HFFc6 (cell line): ENCODE measurements at regions not wholly inside any gene's neighbourhood (a gene's known extent, or its start where the extent isn't known, plus 50 kb on each side); places are given as distances from the start of the nearest gene placed in this dataset.

ENCODE experiments used
- DNase-seq: peaks from one replicate; pipeline ENCODE4 v3.0.0-alpha.2; 2018
- H3K27ac Mint-ChIP-seq: 2 replicates; pipeline ENCODE4 v1.8.0; 2020; ENCODE audit warnings: mild to moderate bottlenecking, mixed read lengths
- H3K27me3 Mint-ChIP-seq: 2 replicates; pipeline ENCODE4 v1.8.0; 2021; ENCODE audit warnings: mild to moderate bottlenecking, moderate library complexity, mixed read lengths; ENCODE audit not compliant: insufficient read depth
- H3K36me3 Mint-ChIP-seq: 2 replicates; pipeline ENCODE4 v1.8.0; 2021; ENCODE audit warnings: low read depth, mixed read lengths
- H3K4me1 Mint-ChIP-seq: 2 replicates; pipeline ENCODE4 v1.8.0; 2020; ENCODE audit warnings: low read depth, mixed read lengths
- H3K4me3 Mint-ChIP-seq: 2 replicates; pipeline ENCODE4 v1.8.0; 2020; ENCODE audit warnings: mild to moderate bottlenecking, moderate library complexity, mixed read lengths
- H3K9me3 Mint-ChIP-seq: 2 replicates; pipeline ENCODE4 v1.8.0; 2020; ENCODE audit warnings: mild to moderate bottlenecking, mixed read lengths
- CTCF ChIP-seq: fragments of 200-600 bp; sonication (generic); IDR thresholded peaks from 2 replicates; pipeline ENCODE4 v1.5.0; 2021; ENCODE audit warnings: antibody characterized with exemption, mild to moderate bottlenecking

- H3K9me3 Mint-ChIP-seq = peaks cover 39% of the 10 kb centered on the region
- 0 out of 2 replicates have a peak, but pooled peaks cover 4% of the 10 kb centered on the region for H3K36me3 Mint-ChIP-seq
- no peak overlapping the region for H3K4me3 Mint-ChIP-seq
- H3K27ac Mint-ChIP-seq = no peak overlapping the region
- DNase-seq = no peak
- no peaks in the 10 kb centered on the region for H3K4me1 Mint-ChIP-seq
- no peaks in the 10 kb centered on the region for H3K27me3 Mint-ChIP-seq
- TF ChIP-seq CTCF = no peak
Measured at GRCh38 chr14:39868251-39868650, 436.0 kb upstream of the FBXO33 start.

- DNase-seq = no peak
- no peak for TF ChIP-seq CTCF
- no peaks in the 10 kb centered on the region for H3K4me1 Mint-ChIP-seq
- no peak overlapping the region for H3K27ac Mint-ChIP-seq
- H3K4me3 Mint-ChIP-seq = no peak overlapping the region
- 0 out of 2 replicates have a peak, but pooled peaks cover 4% of the 10 kb centered on the region for H3K36me3 Mint-ChIP-seq
- peaks cover 39% of the 10 kb centered on the region for H3K9me3 Mint-ChIP-seq
- H3K27me3 Mint-ChIP-seq = no peaks in the 10 kb centered on the region
Measured at GRCh38 chr14:39863441-39863840, 431.2 kb upstream of the FBXO33 start.

- Mint-ChIP-seq H3K27ac (no peak overlapping the region), H3K4me3 (no peak overlapping the region), H3K27me3 (no peaks in the 10 kb centered on the region), H3K9me3 (peaks cover 37% of the 10 kb centered on the region), H3K36me3 (0 out of 2 replicates have a peak, but pooled peaks cover 4% of the 10 kb centered on the region), H3K4me1 (no peaks in the 10 kb centered on the region)
- no peak for TF ChIP-seq CTCF
- DNase-seq = no peak
Measured at GRCh38 chr14:39861696-39862095, 429.5 kb upstream of the FBXO33 start.

- TF ChIP-seq CTCF = no peak
- Mint-ChIP-seq H3K4me1 (no peaks in the 10 kb centered on the region), H3K4me3 (no peak overlapping the region), H3K27ac (no peak overlapping the region), H3K27me3 (no peaks in the 10 kb centered on the region), H3K36me3 (0 out of 2 replicates have a peak, but pooled peaks cover 4% of the 10 kb centered on the region), H3K9me3 (peaks cover 33% of the 10 kb centered on the region)
- no peak for DNase-seq
Measured at GRCh38 chr14:39861229-39861600, 429.0 kb upstream of the FBXO33 start.

GRCh38 chr14:39860596-39861228 lies 428.5 kb upstream of the FBXO33 start:
- H3K27ac Mint-ChIP-seq = no peak overlapping the region

More at GRCh38 chr14:39860596-39861228, 428.5 kb upstream of the FBXO33 start:
- no peaks in the 10 kb centered on the region for H3K4me1 Mint-ChIP-seq
- no peaks in the 10 kb centered on the region for H3K27me3 Mint-ChIP-seq
- no peak for TF ChIP-seq CTCF
- 0 out of 2 replicates have a peak, but pooled peaks cover 3% of the 10 kb centered on the region for H3K36me3 Mint-ChIP-seq
- H3K4me3 Mint-ChIP-seq = no peak overlapping the region
- H3K9me3 Mint-ChIP-seq = peaks cover 35% of the 10 kb centered on the region
- no peak for DNase-seq
